HCT116 (cell line): ENCODE measurements at regions not wholly inside any gene's neighbourhood (a gene's known extent, or its start where the extent isn't known, plus 50 kb on each side); places are given as distances from the start of the nearest gene placed in this dataset.

Experiments
- ATAC-seq: fragments of 200-7000 bp; cut with Tn5 transposase; 2 replicates; pipeline ENCODE4 v1.9.1; 2020; ENCODE audit warnings: mild to moderate bottlenecking, moderate library complexity
- BruUV-seq: library from RNA; stranded (reverse); fragments of 400-500 nt; replicated peaks from 2 replicates; lab custom pipeline; 2021; lab: Mats Ljungman, UMichigan
- CTCF ChIA-PET: fragments of 300-600 bp; sonication (Branson Sonifier 250); formaldehyde crosslinking; loops from one replicate; lab custom pipeline; 2021; ENCODE audit warnings: antibody characterized with exemption; lab: Charles Lee
- POLR2A ChIA-PET: fragments of 300-600, 350-600 bp; sonication (Branson Sonifier 250); formaldehyde crosslinking; loops from one replicate; lab custom pipeline; 2021; ENCODE audit warnings: antibody characterized with exemption; lab: Charles Lee
- RAD21 ChIA-PET, 2 experiments: fragments of 300-600 bp; sonication (Branson Sonifier 250); formaldehyde crosslinking; loops; one replicate each; lab custom pipeline; 2023; ENCODE audit warnings: low total read pairs in 2 of 2; ENCODE audit not compliant: uncharacterized antibody in 2 of 2, unreplicated experiment in 2 of 2, low non-redundant PET in 1 of 2; lab: Charles Lee
- DNase-seq: peaks from one replicate; pipeline ENCODE4 v3.0.0-alpha.2; 2010; ENCODE audit warnings: low read depth, low spot score
- H2AFZ ChIP-seq: fragments of 200-600 bp; shearing (Covaris generic), sonication (generic); 2 replicates; pipeline ENCODE4 v1.6.1; 2017; ENCODE audit warnings: low read depth, mixed run types, mixed read lengths, antibody characterized with exemption, low read length; ENCODE audit not compliant: poor library complexity, severe bottlenecking
- H3K27ac ChIP-seq: 2 replicates; pipeline ENCODE4 v1.5.1; 2012; ENCODE audit warnings: low read depth, low read length
- H3K27me3 ChIP-seq: fragments of 200-600 bp; sonication (generic); 2 replicates; pipeline ENCODE4 v1.6.1; 2016; ENCODE audit warnings: mixed run types, low read length, mixed read lengths; ENCODE audit not compliant: insufficient read depth
- H3K36me3 ChIP-seq, 2 experiments: fragments of 200-500 bp in 1 of 2; fragments of 200-600 bp in 1 of 2; sonication (Bioruptor generic) in 1 of 2; sonication (generic) in 1 of 2; 2 replicates each; pipeline versions ENCODE4 v1.5.1 to v1.6.1; 2014 to 2016; ENCODE audit warnings: low read length in 2 of 2, inconsistent platforms in 1 of 2, mixed read lengths in 1 of 2, mixed run types in 1 of 2; ENCODE audit not compliant: insufficient read depth in 2 of 2, control insufficient read depth in 1 of 2
- H3K4me1 ChIP-seq, 2 experiments: fragments of 200-600 bp in 1 of 2; sonication (generic) in 1 of 2; 2 replicates each; pipeline versions ENCODE4 v1.5.1 to v1.6.1; 2012 to 2017; ENCODE audit warnings: low read length in 2 of 2, inconsistent platforms in 1 of 2, mild to moderate bottlenecking in 1 of 2, mixed read lengths in 1 of 2, mixed run types in 1 of 2, moderate library complexity in 1 of 2; ENCODE audit not compliant: insufficient read depth in 2 of 2, control insufficient read depth in 1 of 2
- H3K4me2 ChIP-seq: fragments of 200-600 bp; sonication (generic); 2 replicates; pipeline ENCODE4 v1.6.1; 2017; ENCODE audit warnings: mixed run types, low read length, mixed read lengths
- H3K4me3 ChIP-seq, 2 experiments: fragments of 200-600 bp in 1 of 2; sonication (generic) in 1 of 2; replicated peaks in 1 of 2; 2 replicates each; pipeline ENCODE4 v1.5.1; 2011 to 2016; ENCODE audit warnings: low read length in 2 of 2, control low read depth in 1 of 2, low read depth in 1 of 2, mild to moderate bottlenecking in 1 of 2, mixed read lengths in 1 of 2, mixed run types in 1 of 2
- H3K79me2 ChIP-seq: fragments of 200-600 bp; sonication (generic); 2 replicates; pipeline ENCODE4 v1.6.1; 2017; ENCODE audit warnings: mild to moderate bottlenecking, mixed run types, low read length, moderate library complexity, mixed read lengths; ENCODE audit not compliant: insufficient read depth
- H3K9ac ChIP-seq: fragments of 200-600 bp; sonication (generic); 2 replicates; pipeline ENCODE4 v1.6.1; 2016; ENCODE audit warnings: low read length, mixed read lengths
- H3K9me2 ChIP-seq: fragments of 200-600 bp; sonication (generic), shearing (Covaris generic); 2 replicates; pipeline ENCODE4 v1.6.1; 2017; ENCODE audit warnings: mixed run types, mild to moderate bottlenecking, moderate library complexity; ENCODE audit not compliant: insufficient read depth
- H3K9me3 ChIP-seq, 2 experiments: fragments of 200-500 bp in 1 of 2; fragments of 200-600 bp in 1 of 2; sonication (Bioruptor generic) in 1 of 2; sonication (generic) in 1 of 2; 2 replicates each; pipeline ENCODE4 v1.6.1; 2014 to 2017; ENCODE audit warnings: low read length in 2 of 2, mixed read lengths in 2 of 2, inconsistent platforms in 1 of 2, low read depth in 1 of 2, mild to moderate bottlenecking in 1 of 2, mixed run types in 1 of 2, moderate library complexity in 1 of 2; ENCODE audit not compliant: control insufficient read depth in 1 of 2, insufficient read depth in 1 of 2
- H4K20me1 ChIP-seq: fragments of 200-600 bp; sonication (generic), shearing (Covaris generic); 2 replicates; pipeline ENCODE4 v1.6.1; 2017; ENCODE audit warnings: mixed run types, mild to moderate bottlenecking, moderate library complexity; ENCODE audit not compliant: insufficient read depth
- CBX3 ChIP-seq: IDR thresholded peaks from 2 replicates; pipeline ENCODE4 v1.6.1; 2012; ENCODE audit warnings: low read depth
- CEBPB ChIP-seq: IDR thresholded peaks from 2 replicates; pipeline ENCODE4 v1.6.1; 2012; ENCODE audit warnings: low read depth
- EGR1 ChIP-seq: IDR thresholded peaks from 2 replicates; pipeline ENCODE4 v1.6.1; 2012; ENCODE audit warnings: low read depth
- FOSL1 ChIP-seq: IDR thresholded peaks from 2 replicates; pipeline ENCODE4 v1.6.1; 2012; ENCODE audit warnings: low read depth
- JUND ChIP-seq: IDR thresholded peaks from 2 replicates; pipeline ENCODE4 v1.6.1; 2012
- POLR2A ChIP-seq: IDR thresholded peaks from 2 replicates; pipeline ENCODE4 v1.7.0; 2011; ENCODE audit warnings: borderline replicate concordance; ENCODE audit not compliant: insufficient read depth, insufficient read length; ENCODE audit errors: extremely low read depth
- RAD21 ChIP-seq: IDR thresholded peaks from 2 replicates; pipeline ENCODE4 v1.6.1; 2012; ENCODE audit warnings: low read depth, mild to moderate bottlenecking
- SIN3A ChIP-seq: IDR thresholded peaks from 2 replicates; pipeline ENCODE4 v1.6.1; 2012; ENCODE audit warnings: low read depth
- SP1 ChIP-seq: IDR thresholded peaks from 2 replicates; pipeline ENCODE4 v1.6.1; 2012; ENCODE audit warnings: low read depth
- TCF7L2 ChIP-seq: IDR thresholded peaks from 2 replicates; pipeline ENCODE4 v1.7.0; 2011; ENCODE audit warnings: borderline replicate concordance, inconsistent platforms; ENCODE audit not compliant: insufficient read depth, insufficient read length; ENCODE audit errors: extremely low read depth
- YY1 ChIP-seq: IDR thresholded peaks from 2 replicates; pipeline ENCODE4 v1.6.1; 2011; ENCODE audit warnings: low read length, low read depth, moderate library complexity, mild to moderate bottlenecking; ENCODE audit not compliant: insufficient replicate concordance; ENCODE audit errors: extremely low read depth
- ZNF274 ChIP-seq: fragments of 200-500 bp; sonication (Bioruptor generic); IDR thresholded peaks from 2 replicates; pipeline ENCODE4 v1.6.1; 2014; ENCODE audit warnings: mild to moderate bottlenecking, low read depth, low read length, inconsistent platforms
- intact Hi-C: fragments of 100-400 bp; cut with micrococcal nuclease; formaldehyde crosslinking; loops from 2 replicates; pipeline ENCODE4 v1.10.0; 2022
- TF ChIP-seq, protein P1 (sequence below), 3 experiments: fragments of 200-600 bp in 1 of 3; sonication (generic) in 1 of 3; IDR thresholded peaks in 2 of 3; conservative IDR thresholded peaks in 1 of 3; 2 replicates each; pipeline ENCODE4 v1.5.1; 2012 to 2017; ENCODE audit warnings: low read depth in 2 of 3, low read length in 2 of 3, antibody characterized with exemption in 1 of 3, borderline replicate concordance in 1 of 3, control low read depth in 1 of 3, mild to moderate bottlenecking in 1 of 3, mixed read lengths in 1 of 3, mixed run types in 1 of 3, moderate library complexity in 1 of 3; ENCODE audit not compliant: insufficient read depth in 1 of 3
- TF ChIP-seq, protein P2 (sequence below): IDR thresholded peaks from 2 replicates; pipeline ENCODE4 v1.6.1; 2012
- TF ChIP-seq, protein P3 (sequence below): IDR thresholded peaks from 2 replicates; pipeline ENCODE4 v1.6.1; 2012; ENCODE audit warnings: low read depth

DNA sequence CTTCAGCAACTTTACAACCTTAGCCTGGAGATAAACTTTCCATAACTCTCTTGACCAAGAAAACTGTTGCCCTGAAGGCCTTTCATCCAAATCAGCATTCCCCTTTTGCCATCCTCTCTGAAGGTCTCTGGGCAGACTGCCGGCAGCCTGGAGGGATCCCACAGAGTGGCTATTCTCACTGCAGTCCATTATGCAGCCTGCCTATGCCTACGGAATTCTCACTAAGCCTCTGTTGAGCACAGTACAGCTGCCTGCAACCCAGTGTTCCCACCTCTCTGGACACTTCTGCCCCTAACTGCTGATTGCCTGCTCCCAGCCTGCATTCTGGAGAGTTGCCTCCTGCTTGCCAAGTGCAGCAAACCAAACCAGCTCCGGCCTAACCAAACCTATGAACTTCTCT, 548.9 kb upstream of the STEAP1 start (continued):
- TF ChIP-seq FOSL1 (no peak), CBX3 (no peak), TCF7L2 (no peak), JUND (no peak)

- intact Hi-C loops, result no loop called here
- H3K9me3 ChIP-seq, result no peaks in the 10 kb centered on the region
Measured at GRCh38 chr7:89606511-89606910, 547.8 kb upstream of the STEAP1 start.

GRCh38 chr7:89607792-89608191, 546.5 kb upstream of the STEAP1 start:
- H3K36me3 ChIP-seq, result no peaks in the 10 kb centered on the region
- BruUV-seq, result no TSS peak
- no peak overlapping the region for H3K27ac ChIP-seq
- no peak overlapping the region for H2AFZ ChIP-seq
- H3K9me2 ChIP-seq, result no peaks in the 10 kb centered on the region
- no peak overlapping the region for H3K9ac ChIP-seq
- no peaks in the 10 kb centered on the region for H3K4me1 ChIP-seq
- no peak overlapping the region for H3K4me2 ChIP-seq
- H3K9me3 ChIP-seq, result no peaks in the 10 kb centered on the region
- ChIA-PET POLR2A (no interaction called here), CTCF (no interaction called here), RAD21 (no interaction called here)
- intact Hi-C loops, result no loop called here
- H3K79me2 ChIP-seq, result no peaks in the 10 kb centered on the region
- no peak overlapping the region for H3K4me3 ChIP-seq
- TF ChIP-seq SIN3A (no peak), RAD21 (no peak), ZNF274 (no peak), CEBPB (no peak), JUND (no peak), POLR2A (no peak), YY1 (no peak)
- TF ChIP-seq, protein P1, sequence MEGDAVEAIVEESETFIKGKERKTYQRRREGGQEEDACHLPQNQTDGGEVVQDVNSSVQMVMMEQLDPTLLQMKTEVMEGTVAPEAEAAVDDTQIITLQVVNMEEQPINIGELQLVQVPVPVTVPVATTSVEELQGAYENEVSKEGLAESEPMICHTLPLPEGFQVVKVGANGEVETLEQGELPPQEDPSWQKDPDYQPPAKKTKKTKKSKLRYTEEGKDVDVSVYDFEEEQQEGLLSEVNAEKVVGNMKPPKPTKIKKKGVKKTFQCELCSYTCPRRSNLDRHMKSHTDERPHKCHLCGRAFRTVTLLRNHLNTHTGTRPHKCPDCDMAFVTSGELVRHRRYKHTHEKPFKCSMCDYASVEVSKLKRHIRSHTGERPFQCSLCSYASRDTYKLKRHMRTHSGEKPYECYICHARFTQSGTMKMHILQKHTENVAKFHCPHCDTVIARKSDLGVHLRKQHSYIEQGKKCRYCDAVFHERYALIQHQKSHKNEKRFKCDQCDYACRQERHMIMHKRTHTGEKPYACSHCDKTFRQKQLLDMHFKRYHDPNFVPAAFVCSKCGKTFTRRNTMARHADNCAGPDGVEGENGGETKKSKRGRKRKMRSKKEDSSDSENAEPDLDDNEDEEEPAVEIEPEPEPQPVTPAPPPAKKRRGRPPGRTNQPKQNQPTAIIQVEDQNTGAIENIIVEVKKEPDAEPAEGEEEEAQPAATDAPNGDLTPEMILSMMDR (IDR thresholded peaks at IDR 0.05 in 2 of 3, conservative IDR thresholded peaks at IDR 0.05 in 1 of 3; ENCODE audit: borderline replicate concordance in 1 of 3, insufficient read depth in 1 of 3, low read depth in 2 of 3, low read length in 2 of 3), result no peak
- TF ChIP-seq, protein P2, sequence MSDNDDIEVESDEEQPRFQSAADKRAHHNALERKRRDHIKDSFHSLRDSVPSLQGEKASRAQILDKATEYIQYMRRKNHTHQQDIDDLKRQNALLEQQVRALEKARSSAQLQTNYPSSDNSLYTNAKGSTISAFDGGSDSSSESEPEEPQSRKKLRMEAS, result no peak
- TF ChIP-seq, protein P3, sequence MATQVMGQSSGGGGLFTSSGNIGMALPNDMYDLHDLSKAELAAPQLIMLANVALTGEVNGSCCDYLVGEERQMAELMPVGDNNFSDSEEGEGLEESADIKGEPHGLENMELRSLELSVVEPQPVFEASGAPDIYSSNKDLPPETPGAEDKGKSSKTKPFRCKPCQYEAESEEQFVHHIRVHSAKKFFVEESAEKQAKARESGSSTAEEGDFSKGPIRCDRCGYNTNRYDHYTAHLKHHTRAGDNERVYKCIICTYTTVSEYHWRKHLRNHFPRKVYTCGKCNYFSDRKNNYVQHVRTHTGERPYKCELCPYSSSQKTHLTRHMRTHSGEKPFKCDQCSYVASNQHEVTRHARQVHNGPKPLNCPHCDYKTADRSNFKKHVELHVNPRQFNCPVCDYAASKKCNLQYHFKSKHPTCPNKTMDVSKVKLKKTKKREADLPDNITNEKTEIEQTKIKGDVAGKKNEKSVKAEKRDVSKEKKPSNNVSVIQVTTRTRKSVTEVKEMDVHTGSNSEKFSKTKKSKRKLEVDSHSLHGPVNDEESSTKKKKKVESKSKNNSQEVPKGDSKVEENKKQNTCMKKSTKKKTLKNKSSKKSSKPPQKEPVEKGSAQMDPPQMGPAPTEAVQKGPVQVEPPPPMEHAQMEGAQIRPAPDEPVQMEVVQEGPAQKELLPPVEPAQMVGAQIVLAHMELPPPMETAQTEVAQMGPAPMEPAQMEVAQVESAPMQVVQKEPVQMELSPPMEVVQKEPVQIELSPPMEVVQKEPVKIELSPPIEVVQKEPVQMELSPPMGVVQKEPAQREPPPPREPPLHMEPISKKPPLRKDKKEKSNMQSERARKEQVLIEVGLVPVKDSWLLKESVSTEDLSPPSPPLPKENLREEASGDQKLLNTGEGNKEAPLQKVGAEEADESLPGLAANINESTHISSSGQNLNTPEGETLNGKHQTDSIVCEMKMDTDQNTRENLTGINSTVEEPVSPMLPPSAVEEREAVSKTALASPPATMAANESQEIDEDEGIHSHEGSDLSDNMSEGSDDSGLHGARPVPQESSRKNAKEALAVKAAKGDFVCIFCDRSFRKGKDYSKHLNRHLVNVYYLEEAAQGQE, result no peak
- no peaks in the 10 kb centered on the region for H3K27me3 ChIP-seq
- no peaks in the 10 kb centered on the region for H4K20me1 ChIP-seq
- DNase-seq (no peak), ATAC-seq (no peak)

More at GRCh38 chr7:89606511-89606910, 547.8 kb upstream of the STEAP1 start:
- H3K9me2 ChIP-seq, result no peaks in the 10 kb centered on the region
- CTCF ChIA-PET, result no interaction called here
- RAD21 ChIA-PET, result no interaction called here
- H3K27me3 ChIP-seq, result no peaks in the 10 kb centered on the region
- H3K9ac ChIP-seq, result no peak overlapping the region
- no peaks in the 10 kb centered on the region for H3K36me3 ChIP-seq
- no peak for ATAC-seq
- no peaks in the 10 kb centered on the region for H3K4me1 ChIP-seq
- no peaks in the 10 kb centered on the region for H4K20me1 ChIP-seq
- no peak for DNase-seq
- TF ChIP-seq SP1, result no peak
- no peak for TF ChIP-seq YY1
- no peak for TF ChIP-seq CEBPB
- no peak for TF ChIP-seq EGR1
- no peak for TF ChIP-seq TCF7L2
- POLR2A ChIA-PET, result no interaction called here
- BruUV-seq, result no TSS peak
- H3K4me3 ChIP-seq, result no peak overlapping the region
- no peaks in the 10 kb centered on the region for H3K79me2 ChIP-seq
- H2AFZ ChIP-seq, result no peak overlapping the region
- H3K27ac ChIP-seq, result no peak overlapping the region
- no peak overlapping the region for H3K4me2 ChIP-seq
